ENCODE measurements at regions not wholly inside any gene's neighbourhood (a gene's known extent, or its start where the extent isn't known, plus 50 kb on each side); places are given as distances from the start of the nearest gene placed in this dataset.

- WGBS, 2 donors: 92 to 98% methylated on average over 3 of the region's 3 CpGs
- intact Hi-C loops (cut with DNase I): no loop called here
- Histone ChIP-seq H3K4me1 (no peaks in the 10 kb centered on the region), H3K27me3 (no peaks in the 10 kb centered on the region), H3K27ac (no peak overlapping the region), H3K4me3 (no peak overlapping the region), H3K9me3 (no peaks in the 10 kb centered on the region), H3K36me3 (no peaks in the 10 kb centered on the region)
- ATAC-seq: no peak
- DNase-seq: no peak
- TF ChIP-seq CTCF (IDR thresholded peaks at IDR 0.05): no peak
Measured at GRCh38 chr5:170159947-170160346, 54.2 kb downstream of the FOXI1 start.

- H3K4me1 ChIP-seq: no peaks in the 10 kb centered on the region
- intact Hi-C loops (cut with DNase I): no loop called here
Measured at GRCh38 chr5:170161069-170161468, 55.4 kb downstream of the FOXI1 start.

DNA sequence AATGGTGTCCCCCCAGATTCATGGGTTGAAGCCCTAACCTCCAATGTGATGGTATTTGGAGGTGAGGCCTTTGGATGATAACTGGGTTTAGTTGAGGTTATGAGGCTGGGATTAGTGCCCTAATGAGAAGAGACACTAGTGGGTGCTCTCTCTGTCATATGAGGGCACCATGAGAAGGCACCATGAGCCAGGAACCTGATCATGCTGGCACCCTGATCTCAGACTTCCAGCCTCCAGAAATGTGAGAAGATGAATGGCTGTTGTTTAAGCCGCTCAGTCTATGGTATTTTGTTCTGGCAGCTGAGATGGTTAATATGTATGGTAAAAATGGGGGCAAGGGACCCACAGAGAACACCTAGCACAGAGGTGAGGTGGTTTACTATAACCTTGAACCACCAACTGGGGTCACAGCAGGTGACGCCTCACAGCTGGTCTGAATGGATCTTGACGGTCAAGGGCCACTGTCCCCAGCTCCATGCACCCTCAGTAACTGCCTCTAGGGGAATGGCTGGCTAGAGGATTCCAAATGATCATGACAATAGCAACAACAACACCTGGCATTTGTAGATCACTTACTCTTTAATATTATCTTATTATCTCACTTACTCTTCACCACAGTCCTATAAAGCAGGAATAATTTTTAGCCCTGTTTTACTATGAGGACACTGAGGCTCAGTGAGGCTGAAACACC, 57.1 kb downstream of the FOXI1 start:
- WGBS, 2 donors: 88 to 92% methylated on average over 3 of the region's 3 CpGs
- intact Hi-C loops (cut with DNase I): no loop called here
- TF ChIP-seq CTCF (IDR thresholded peaks at IDR 0.05): no peak
- Histone ChIP-seq H3K27me3 (no peaks in the 10 kb centered on the region), H3K4me1 (no peaks in the 10 kb centered on the region), H3K9me3 (no peaks in the 10 kb centered on the region), H3K4me3 (no peak overlapping the region), H3K27ac (no peak overlapping the region), H3K36me3 (no peaks in the 10 kb centered on the region)
- DNase-seq (no peak), ATAC-seq (no peak)

More at GRCh38 chr5:170161069-170161468, 55.4 kb downstream of the FOXI1 start:
- no peak overlapping the region for H3K4me3 ChIP-seq
- ATAC-seq (no peak), DNase-seq (no peak)
- no peaks in the 10 kb centered on the region for H3K27me3 ChIP-seq
- no peak overlapping the region for H3K27ac ChIP-seq
- no peak for TF ChIP-seq CTCF (IDR thresholded peaks at IDR 0.05)
- H3K36me3 ChIP-seq: no peaks in the 10 kb centered on the region
- no peaks in the 10 kb centered on the region for H3K9me3 ChIP-seq
- WGBS, 2 donors: 74 to 77% methylated on average over 6 of the region's 6 CpGs

DNA sequence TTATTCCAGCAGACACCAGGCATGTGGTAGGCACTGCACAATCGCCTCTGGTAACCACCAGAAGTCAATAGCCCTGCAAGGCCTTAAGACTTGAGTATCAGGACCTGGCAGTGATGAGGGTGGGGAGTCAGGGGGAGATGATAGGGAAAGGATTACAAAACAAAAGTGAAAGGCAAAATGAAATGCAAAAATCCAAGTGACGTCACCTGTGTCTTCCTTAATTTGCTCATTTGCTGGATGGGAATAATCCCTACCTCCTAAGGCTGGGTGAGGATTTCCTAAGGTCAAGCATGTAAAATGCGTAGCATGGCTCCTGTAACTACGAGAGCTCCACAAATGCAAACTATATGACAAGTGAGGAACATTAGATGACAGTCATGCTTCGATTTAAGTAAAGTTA, 58.4 kb downstream of the FOXI1 start:
- H3K4me1 ChIP-seq: no peaks in the 10 kb centered on the region
- H3K9me3 ChIP-seq: no peaks in the 10 kb centered on the region
- no peaks in the 10 kb centered on the region for H3K36me3 ChIP-seq
- DNase-seq: no peak
- H3K27me3 ChIP-seq: no peaks in the 10 kb centered on the region
- WGBS, 2 donors: 86 to 92% methylated on average over 5 of the region's 5 CpGs
- H3K4me3 ChIP-seq: no peak overlapping the region
- intact Hi-C loops (cut with DNase I): no loop called here
- no peak for TF ChIP-seq CTCF (IDR thresholded peaks at IDR 0.05)
- no peak for ATAC-seq
- no peak overlapping the region for H3K27ac ChIP-seq

Measured in heart right ventricle (tissue), 16 donors.